ENCODE measurements at regions not wholly inside any gene's neighbourhood (a gene's known extent, or its start where the extent isn't known, plus 50 kb on each side); places are given as distances from the start of the nearest gene placed in this dataset.

- TF ChIP-seq NONO (IDR thresholded peaks at IDR 0.05; ENCODE audit: low read depth in 2 of 2, low read length in 1 of 2): no peak
- TF ChIP-seq GATAD2A (IDR thresholded peaks at IDR 0.05): no peak
Observed at GRCh38 chr11:70762810-70763209, 364.5 kb downstream of the CTTN start (continued).

DNA sequence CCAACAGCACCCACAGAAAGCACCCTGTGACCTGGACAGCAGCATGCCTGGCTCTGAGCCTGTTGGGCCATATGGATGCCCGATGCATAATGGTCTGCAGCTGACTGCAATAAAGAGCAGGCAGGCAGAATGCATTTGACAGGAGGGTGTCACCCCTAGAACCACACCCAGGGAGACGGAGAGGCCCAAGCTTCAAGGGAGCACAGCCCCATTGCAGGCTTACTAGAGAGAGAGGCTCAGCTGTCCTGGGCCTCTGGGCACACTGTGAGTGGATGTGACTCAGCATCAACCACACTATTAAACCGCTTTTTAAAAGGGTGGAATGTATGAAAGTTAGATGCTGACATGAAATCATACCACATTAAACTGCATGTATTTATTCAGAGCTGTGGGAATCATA lies 365.3 kb downstream of the CTTN start:
- CTCF ChIA-PET (ENCODE audit: low intra/inter-chr PET ratio): no interaction called here
- Histone ChIP-seq H4K20me1 (replicated peaks; ENCODE audit: control insufficient read depth, insufficient read depth, low read length) (peaks cover 4% of the 10 kb centered on the region; the same call in 1 of the 2 replicates), H2AFZ (ENCODE audit: low read depth, low read length) (no peak overlapping the region), H3K36me3 (ENCODE audit: control insufficient read depth, insufficient read depth, low read length) (no peaks in the 10 kb centered on the region), H3K4me2 (ENCODE audit: insufficient read depth, low read length) (no peak overlapping the region), H3K9me3 (replicated peaks; ENCODE audit: control insufficient read depth, insufficient read depth, low read depth, low read length) (no peaks in the 10 kb centered on the region), H3K79me2 (ENCODE audit: control insufficient read depth, insufficient read depth, low read length) (no peaks in the 10 kb centered on the region), H3K27me3 (ENCODE audit: control insufficient read depth in 2 of 2, insufficient read depth in 2 of 2, low read length in 2 of 2) (peaks cover 0 to under 1% of the 10 kb centered on the region in 2 experiments; a peak in 2 of 5 replicates), H3K4me3 (no peak overlapping the region), H3K4me1 (replicated peaks in 1 of 2; ENCODE audit: control insufficient read depth in 2 of 2, insufficient read depth in 2 of 2, low read length in 2 of 2) (no peaks in the 10 kb centered on the region), H3K27ac (ENCODE audit: extremely low read depth, low read depth, low read length) (no peak overlapping the region), H3K9ac (ENCODE audit: insufficient read depth in 1 of 2, low read depth in 2 of 2, low read length in 2 of 2) (no peak overlapping the region), H3K9me1 (ENCODE audit: control insufficient read depth, insufficient read depth, low read length) (no peaks in the 10 kb centered on the region)
- POLR2A ChIA-PET: no interaction called here
- no peak for ATAC-seq
- intact Hi-C loops (cut with micrococcal nuclease) (no loop called here), in situ Hi-C loops (cut with MboI) (no loop called here)
- no peak for FAIRE-seq
- WGBS (ENCODE audit: insufficient coverage, low coverage, missing lambda C conversion rate): 0% methylated on average over 3 of the region's 3 CpGs
- no TSS peak for BruUV-seq (replicated peaks)
- TF ChIP-seq ZNF124 (CRISPR knock-in tag; IDR thresholded peaks at IDR 0.05): no peak
- TF ChIP-seq, protein P1, sequence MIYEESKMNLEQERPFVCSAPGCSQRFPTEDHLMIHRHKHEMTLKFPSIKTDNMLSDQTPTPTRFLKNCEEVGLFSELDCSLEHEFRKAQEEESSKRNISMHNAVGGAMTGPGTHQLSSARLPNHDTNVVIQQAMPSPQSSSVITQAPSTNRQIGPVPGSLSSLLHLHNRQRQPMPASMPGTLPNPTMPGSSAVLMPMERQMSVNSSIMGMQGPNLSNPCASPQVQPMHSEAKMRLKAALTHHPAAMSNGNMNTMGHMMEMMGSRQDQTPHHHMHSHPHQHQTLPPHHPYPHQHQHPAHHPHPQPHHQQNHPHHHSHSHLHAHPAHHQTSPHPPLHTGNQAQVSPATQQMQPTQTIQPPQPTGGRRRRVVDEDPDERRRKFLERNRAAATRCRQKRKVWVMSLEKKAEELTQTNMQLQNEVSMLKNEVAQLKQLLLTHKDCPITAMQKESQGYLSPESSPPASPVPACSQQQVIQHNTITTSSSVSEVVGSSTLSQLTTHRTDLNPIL (CRISPR knock-in tag; IDR thresholded peaks at IDR 0.05): no peak
- TF ChIP-seq THAP12 (CRISPR knock-in tag; IDR thresholded peaks at IDR 0.05): no peak
- no peak for TF ChIP-seq ZNF551 (CRISPR knock-in tag; IDR thresholded peaks at IDR 0.05)
- TF ChIP-seq KAT8 (IDR thresholded peaks at IDR 0.05; ENCODE audit: low read depth): no peak
- no peak for TF ChIP-seq BCOR (IDR thresholded peaks at IDR 0.05)
- TF ChIP-seq BRCA1 (IDR thresholded peaks at IDR 0.05): no peak
- no peak for TF ChIP-seq BRCA1 (CRISPR knock-in tag; IDR thresholded peaks at IDR 0.05)
- TF ChIP-seq NFE2L1 (tag; IDR thresholded peaks at IDR 0.05; ENCODE audit: borderline replicate concordance, low read depth): no peak
- TF ChIP-seq USF1 (CRISPR knock-in tag; IDR thresholded peaks at IDR 0.05): no peak
- no peak for TF ChIP-seq ZNF354B (CRISPR knock-in tag; IDR thresholded peaks at IDR 0.05)
- no peak for DNase-seq (ENCODE audit: extremely low read depth in 1 of 4, low spot score in 3 of 4)

Data from K562 (cell line).